IPS-20b (cell line): ENCODE measurements at regions not wholly inside any gene's neighbourhood (a gene's known extent, or its start where the extent isn't known, plus 50 kb on each side); places are given as distances from the start of the nearest gene placed in this dataset.

Experiments used
- H3K27ac ChIP-seq: one replicate; pipeline ENCODE4 v1.5.1; 2013; ENCODE audit warnings: low read length
- H3K27me3 ChIP-seq: 2 replicates; pipeline ENCODE4 v1.6.1; 2013; ENCODE audit warnings: mild to moderate bottlenecking, low read length, inconsistent platforms; ENCODE audit not compliant: insufficient read depth
- H3K36me3 ChIP-seq: 2 replicates; pipeline ENCODE4 v1.6.1; 2013; ENCODE audit warnings: low read depth, mild to moderate bottlenecking, inconsistent platforms, low read length, moderate library complexity; ENCODE audit not compliant: insufficient read depth
- H3K4me1 ChIP-seq: 2 replicates; pipeline ENCODE4 v1.6.1; 2013; ENCODE audit warnings: mild to moderate bottlenecking, control low read depth, inconsistent platforms, low read length, moderate library complexity; ENCODE audit not compliant: insufficient read depth
- H3K4me3 ChIP-seq: 2 replicates; pipeline ENCODE4 v1.5.1; 2013; ENCODE audit warnings: mild to moderate bottlenecking, low read length, inconsistent platforms
- H3K9ac ChIP-seq: 2 replicates; pipeline ENCODE4 v1.6.1; 2013; ENCODE audit warnings: low read depth, mild to moderate bottlenecking, inconsistent platforms, low read length, moderate library complexity
- H3K9me3 ChIP-seq: 2 replicates; pipeline ENCODE4 v1.6.1; 2013; ENCODE audit warnings: mild to moderate bottlenecking, low read depth, low read length, inconsistent platforms; ENCODE audit not compliant: insufficient read depth

DNA sequence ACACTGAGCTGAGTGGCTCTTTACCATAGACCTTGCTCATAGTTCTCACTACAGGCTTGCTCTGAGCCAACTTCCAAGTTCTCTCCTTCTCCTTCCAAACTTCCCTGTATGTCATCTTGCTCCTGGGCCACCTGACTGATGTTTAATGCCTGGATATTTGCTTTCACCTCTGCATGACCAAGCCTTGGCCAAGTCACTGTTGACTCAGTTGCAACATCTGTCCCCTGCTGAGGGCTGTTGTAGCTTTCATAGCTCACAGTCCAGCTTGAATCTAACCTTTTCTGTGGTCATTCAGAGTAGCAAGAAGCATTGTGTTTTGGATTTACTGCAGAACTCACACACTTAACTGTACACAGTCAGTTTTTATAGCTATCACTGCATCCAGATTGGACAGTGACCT lies 171.8 kb upstream of the ROPN1 start:
- no peaks in the 10 kb centered on the region for H3K9me3 ChIP-seq
- no peak overlapping the region for H3K27ac ChIP-seq
- no peaks in the 10 kb centered on the region for H3K27me3 ChIP-seq
- no peak overlapping the region for H3K9ac ChIP-seq
- no peak overlapping the region for H3K4me3 ChIP-seq
- H3K4me1 ChIP-seq, result peaks cover 6% of the 10 kb centered on the region
- no peaks in the 10 kb centered on the region for H3K36me3 ChIP-seq

DNA sequence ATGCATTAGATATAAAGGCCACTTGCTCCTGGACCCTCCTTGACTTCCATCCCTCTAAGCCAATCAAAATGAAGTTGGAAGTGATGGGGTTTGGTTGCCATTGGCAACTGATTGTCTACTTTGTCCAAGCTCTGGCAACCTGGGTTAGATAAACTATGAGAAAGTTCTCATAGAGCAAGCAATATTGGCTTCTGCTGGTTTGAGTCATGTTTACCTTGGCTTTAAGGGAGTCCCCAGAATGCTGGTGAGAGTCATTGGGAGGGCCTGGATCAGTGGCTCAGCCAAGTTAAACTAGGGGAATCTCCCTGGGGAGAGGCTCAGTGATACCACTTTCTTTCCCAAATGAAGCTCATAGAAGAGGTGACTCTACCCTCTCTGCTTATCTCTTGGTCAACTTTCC lies 176.3 kb upstream of the ROPN1 start:
- no peak overlapping the region for H3K9ac ChIP-seq
- H3K4me1 ChIP-seq, result no peaks in the 10 kb centered on the region
- no peaks in the 10 kb centered on the region for H3K36me3 ChIP-seq
- no peaks in the 10 kb centered on the region for H3K9me3 ChIP-seq
- no peaks in the 10 kb centered on the region for H3K27me3 ChIP-seq
- H3K27ac ChIP-seq, result no peak overlapping the region
- H3K4me3 ChIP-seq, result no peak overlapping the region

DNA sequence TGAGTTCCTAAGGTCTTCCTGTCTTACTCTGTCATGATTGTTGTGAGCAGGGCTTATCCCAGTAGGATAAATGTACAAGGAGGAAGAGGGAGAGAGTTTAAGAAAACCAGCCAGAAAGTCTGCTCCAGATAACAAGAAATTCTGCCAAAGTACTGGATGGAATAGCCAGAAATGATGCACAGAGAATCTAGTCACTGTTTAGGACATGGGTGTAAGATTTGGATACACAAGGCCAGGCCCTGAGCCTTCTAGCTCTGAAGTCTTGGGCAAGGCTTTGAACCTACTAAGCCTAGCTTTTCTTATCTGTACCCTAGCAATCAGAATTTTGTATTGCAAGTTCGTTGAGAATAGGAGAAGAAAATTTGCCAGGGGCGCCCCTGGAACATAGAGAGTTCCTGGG lies 180.4 kb upstream of the ROPN1 start:
- H3K4me1 ChIP-seq, result no peaks in the 10 kb centered on the region
- no peak overlapping the region for H3K27ac ChIP-seq
- H3K4me3 ChIP-seq, result no peak overlapping the region
- no peaks in the 10 kb centered on the region for H3K36me3 ChIP-seq
- H3K9ac ChIP-seq, result no peak overlapping the region
- H3K27me3 ChIP-seq, result no peaks in the 10 kb centered on the region
- no peaks in the 10 kb centered on the region for H3K9me3 ChIP-seq

DNA sequence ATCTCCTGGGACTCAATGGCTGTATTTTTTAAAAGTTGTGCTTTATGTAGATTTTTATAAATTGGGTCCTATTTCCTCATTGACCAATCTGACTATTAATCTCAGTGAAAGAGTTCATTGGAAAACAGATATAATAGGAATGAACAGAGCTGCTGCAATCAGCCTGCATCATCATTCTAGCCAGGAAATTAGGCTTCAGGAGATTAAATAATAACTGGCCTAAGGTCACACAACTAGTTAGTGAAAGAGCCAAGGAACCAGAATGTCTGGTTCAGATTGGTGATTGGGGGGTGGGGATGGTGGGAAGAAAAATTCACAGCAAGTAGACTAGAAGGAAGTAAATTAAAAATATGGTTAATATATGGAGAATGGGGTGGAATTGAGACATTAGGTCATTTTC lies 180.9 kb upstream of the ROPN1 start:
- Histone ChIP-seq H3K4me3 (no peak overlapping the region), H3K27ac (no peak overlapping the region), H3K27me3 (no peaks in the 10 kb centered on the region), H3K4me1 (no peaks in the 10 kb centered on the region), H3K9me3 (no peaks in the 10 kb centered on the region), H3K36me3 (no peaks in the 10 kb centered on the region), H3K9ac (no peak overlapping the region)

DNA sequence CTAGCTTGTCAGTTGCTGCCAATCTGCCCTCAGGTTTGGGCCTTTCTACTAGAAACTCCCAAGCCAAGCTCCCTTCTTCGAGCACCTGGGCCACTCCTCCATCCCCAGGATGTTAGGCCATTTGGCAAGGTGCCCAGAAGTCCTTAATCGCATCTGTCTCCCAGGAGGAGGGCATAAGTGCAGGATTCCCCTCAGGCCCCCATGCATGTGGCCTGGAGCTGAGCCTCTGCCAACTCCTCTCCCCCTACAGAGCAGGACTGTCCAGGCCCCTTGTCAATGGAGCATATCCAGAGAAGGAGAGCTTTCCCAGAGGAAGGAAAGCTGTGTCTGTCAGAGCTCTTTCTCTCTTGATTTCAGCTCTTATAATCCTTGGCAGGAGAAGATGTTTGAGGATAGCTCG lies 182.6 kb upstream of the ROPN1 start:
- no peaks in the 10 kb centered on the region for H3K36me3 ChIP-seq
- H3K4me3 ChIP-seq, result no peak overlapping the region
- H3K4me1 ChIP-seq, result no peaks in the 10 kb centered on the region
- no peaks in the 10 kb centered on the region for H3K27me3 ChIP-seq
- H3K9me3 ChIP-seq, result no peaks in the 10 kb centered on the region
- H3K9ac ChIP-seq, result no peak overlapping the region
- no peak overlapping the region for H3K27ac ChIP-seq

DNA sequence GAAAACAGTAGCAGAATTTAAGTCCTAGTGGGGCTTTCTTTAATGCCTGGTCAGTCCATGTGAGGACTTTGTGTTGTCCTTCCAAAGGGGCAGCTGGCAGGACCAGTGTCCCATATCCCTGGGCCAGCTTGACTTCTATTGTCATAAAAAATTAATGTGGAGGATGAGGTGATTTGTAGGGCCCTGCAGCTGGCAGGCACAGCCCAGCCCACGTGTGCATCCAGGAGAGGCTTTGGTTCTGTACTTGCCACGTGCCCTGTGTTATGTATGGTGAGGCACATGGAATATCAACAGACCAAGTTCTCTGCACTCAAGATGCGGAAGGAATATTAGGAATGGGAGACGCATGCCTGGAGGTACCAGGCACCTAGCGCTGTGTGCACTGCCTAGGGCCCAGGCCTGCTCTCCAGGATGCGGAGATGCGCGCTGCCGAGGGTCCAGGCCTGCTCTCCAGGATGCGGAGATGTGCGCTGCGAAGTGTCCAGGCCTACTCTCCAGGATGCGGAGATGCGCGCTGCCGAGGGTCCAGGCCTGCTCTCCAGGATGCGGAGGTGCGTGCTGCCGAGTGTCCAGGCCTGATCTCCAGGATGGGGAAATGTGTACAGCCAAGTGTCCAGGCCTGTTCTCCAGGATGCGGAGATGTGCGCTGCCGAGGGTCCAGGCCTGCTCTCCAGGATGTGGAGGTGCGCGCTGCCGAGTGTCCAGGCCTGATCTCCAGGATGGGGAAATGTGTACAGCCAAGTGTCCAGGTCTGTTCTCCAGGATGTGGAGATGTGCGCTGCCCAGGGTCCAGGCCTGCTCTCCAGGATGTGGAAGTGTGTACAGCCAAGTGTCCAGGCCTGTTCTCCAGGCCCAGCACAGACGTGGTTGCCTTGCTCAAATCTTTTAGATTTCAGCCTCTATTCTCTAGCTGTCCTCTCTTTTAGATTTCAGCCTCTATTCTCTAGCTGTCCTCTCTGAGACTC lies 183.3 kb upstream of the ROPN1 start:
- Histone ChIP-seq H3K9ac (no peak overlapping the region), H3K4me3 (no peak overlapping the region), H3K27me3 (no peaks in the 10 kb centered on the region), H3K4me1 (no peaks in the 10 kb centered on the region), H3K36me3 (no peaks in the 10 kb centered on the region), H3K9me3 (no peaks in the 10 kb centered on the region), H3K27ac (no peak overlapping the region)

DNA sequence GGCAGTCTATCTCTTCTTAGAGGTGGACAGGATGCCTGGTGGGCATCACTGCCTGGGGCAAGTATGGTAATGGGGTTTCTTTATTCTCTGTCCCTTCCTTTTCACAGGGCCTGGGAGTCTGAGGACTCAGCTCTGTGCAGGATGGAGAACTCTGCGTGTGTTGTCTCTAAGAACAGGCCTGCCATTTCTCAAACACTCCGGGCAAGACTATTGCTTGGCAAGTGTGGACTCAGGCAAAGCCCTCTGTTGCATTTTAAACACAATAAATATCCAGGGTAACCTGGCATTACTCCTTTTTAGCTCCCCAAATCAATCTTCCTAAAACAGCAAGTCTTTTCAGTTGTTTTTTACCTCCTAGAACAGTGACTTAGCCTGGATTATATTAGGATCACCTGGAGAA lies 185.1 kb upstream of the ROPN1 start:
- H3K4me3 ChIP-seq, result no peak overlapping the region
- no peak overlapping the region for H3K27ac ChIP-seq
- H3K4me1 ChIP-seq, result no peaks in the 10 kb centered on the region
- H3K36me3 ChIP-seq, result no peaks in the 10 kb centered on the region
- H3K9ac ChIP-seq, result no peak overlapping the region
- H3K27me3 ChIP-seq, result no peaks in the 10 kb centered on the region
- H3K9me3 ChIP-seq, result no peaks in the 10 kb centered on the region

DNA sequence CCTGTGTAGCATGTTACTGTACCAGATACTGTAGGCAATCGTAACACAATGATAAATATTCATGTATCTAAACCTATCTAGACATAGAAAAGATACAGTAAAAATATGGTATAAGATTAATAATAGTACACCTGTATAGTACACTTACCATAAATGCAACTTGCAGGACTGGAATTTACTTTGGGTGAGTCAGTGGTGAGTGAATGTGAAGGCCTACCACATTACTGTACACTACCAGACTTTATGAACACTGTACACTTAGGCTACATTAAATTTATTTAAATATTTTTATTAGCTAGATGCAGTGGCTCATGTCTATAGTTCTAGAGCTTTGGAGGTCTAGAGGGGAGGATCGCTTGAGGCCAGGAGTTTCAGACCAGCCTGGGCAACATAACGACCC lies 186.6 kb upstream of the ROPN1 start:
- Histone ChIP-seq H3K36me3 (no peaks in the 10 kb centered on the region), H3K9ac (no peak overlapping the region), H3K4me3 (no peak overlapping the region)

DNA sequence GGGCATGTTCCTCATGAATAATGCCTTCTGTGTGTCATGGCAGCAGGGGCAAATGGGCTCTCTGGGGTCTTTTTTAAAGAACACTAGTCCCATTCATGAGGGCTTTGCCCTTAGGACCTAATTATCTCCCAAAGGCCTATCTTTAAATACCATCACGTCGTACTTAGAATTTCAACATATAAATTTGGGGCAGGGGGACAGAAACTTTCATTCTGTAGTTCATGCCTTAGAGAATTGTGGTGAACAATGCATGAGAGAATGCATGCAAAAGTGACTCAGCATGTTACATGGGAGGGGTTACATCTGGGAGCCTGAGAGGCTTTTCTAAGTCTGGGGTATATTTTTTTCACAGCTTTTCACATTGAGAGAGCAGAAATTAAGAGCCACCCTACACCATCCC lies 208.5 kb upstream of the ROPN1 start:
- H3K9me3 ChIP-seq, result no peaks in the 10 kb centered on the region
- H3K27ac ChIP-seq, result no peak overlapping the region
- H3K9ac ChIP-seq, result no peak overlapping the region
- no peaks in the 10 kb centered on the region for H3K36me3 ChIP-seq
- H3K4me3 ChIP-seq, result no peak overlapping the region
- H3K27me3 ChIP-seq, result no peaks in the 10 kb centered on the region
- peaks cover 5% of the 10 kb centered on the region; the same call in 1 of the 2 replicates for H3K4me1 ChIP-seq

More for the DNA sequence above, 186.6 kb upstream of the ROPN1 start:
- H3K27me3 ChIP-seq, result no peaks in the 10 kb centered on the region
- H3K27ac ChIP-seq, result no peak overlapping the region
- no peaks in the 10 kb centered on the region for H3K9me3 ChIP-seq
- H3K4me1 ChIP-seq, result no peaks in the 10 kb centered on the region

DNA sequence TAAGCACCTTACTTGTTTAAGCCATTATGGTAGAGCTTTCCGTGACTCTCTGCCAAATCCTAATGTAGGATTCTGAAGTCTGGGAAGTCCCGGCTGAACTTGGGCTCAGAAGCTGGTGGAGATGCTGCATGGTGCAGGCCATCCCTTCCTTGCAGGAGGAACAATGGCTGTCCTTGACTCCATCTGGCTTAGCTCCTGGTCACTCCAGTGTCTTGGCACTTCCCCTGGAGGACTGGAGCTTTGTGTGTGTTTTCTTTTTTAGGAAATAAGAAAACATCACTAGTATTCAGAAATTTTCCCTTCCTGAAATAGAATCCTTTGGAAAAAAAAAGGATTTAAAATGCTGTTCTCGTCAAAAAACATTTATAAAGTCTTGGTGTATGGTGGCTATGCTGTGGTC lies 209.3 kb upstream of the ROPN1 start:
- Histone ChIP-seq H3K36me3 (no peaks in the 10 kb centered on the region), H3K27me3 (no peaks in the 10 kb centered on the region), H3K4me3 (no peak overlapping the region), H3K27ac (no peak overlapping the region), H3K9me3 (no peaks in the 10 kb centered on the region), H3K9ac (no peak overlapping the region), H3K4me1 (peaks cover 5% of the 10 kb centered on the region; the same call in 1 of the 2 replicates)

DNA sequence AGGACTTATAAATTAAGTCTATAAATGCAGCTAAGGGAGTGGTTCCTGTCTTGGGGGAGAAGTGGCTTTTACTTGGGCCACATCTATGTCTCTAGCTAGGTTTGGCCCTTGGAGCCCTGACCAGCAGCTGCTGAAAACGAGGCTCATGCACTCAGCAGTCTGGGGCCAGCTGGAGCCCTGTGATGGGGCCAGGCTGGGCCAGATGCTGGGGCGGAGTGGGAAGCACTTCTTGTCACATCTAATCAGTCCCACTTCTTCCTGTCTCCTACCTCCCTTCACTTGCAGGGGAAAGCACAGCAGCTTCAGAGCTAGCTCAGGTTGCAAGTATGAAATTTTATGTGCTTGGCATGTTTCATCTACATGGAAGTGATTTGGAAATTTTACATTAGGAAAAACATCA lies 209.9 kb upstream of the ROPN1 start:
- Histone ChIP-seq H3K27ac (no peak overlapping the region), H3K9ac (no peak overlapping the region), H3K9me3 (no peaks in the 10 kb centered on the region), H3K4me3 (no peak overlapping the region), H3K27me3 (no peaks in the 10 kb centered on the region), H3K4me1 (peaks cover 5% of the 10 kb centered on the region; the same call in 1 of the 2 replicates), H3K36me3 (no peaks in the 10 kb centered on the region)

DNA sequence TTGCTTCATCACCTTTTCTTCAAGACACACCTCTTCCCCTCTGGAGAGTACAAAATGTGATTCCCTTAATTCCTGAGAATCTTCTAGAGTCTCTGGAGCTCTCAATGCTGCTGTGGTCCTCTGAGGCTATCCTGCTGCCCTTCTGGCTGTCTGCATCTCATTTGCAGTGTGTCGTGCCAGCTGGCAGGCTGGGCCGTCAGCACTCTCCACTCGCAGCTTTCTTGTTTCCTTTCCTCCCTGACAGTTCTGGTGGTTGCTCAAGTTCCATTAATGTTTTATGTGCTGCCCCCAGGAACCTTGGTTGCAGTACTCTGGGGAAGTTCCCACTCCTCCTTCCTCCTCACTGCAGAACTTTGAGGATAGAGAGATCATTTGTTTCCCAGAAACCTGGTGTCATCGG lies 210.8 kb upstream of the ROPN1 start:
- H3K27ac ChIP-seq, result no peak overlapping the region
- H3K9ac ChIP-seq, result no peak overlapping the region
- H3K36me3 ChIP-seq, result no peaks in the 10 kb centered on the region
- no peaks in the 10 kb centered on the region for H3K9me3 ChIP-seq
- peaks cover 5% of the 10 kb centered on the region; the same call in 1 of the 2 replicates for H3K4me1 ChIP-seq
- no peak overlapping the region for H3K4me3 ChIP-seq
- no peaks in the 10 kb centered on the region for H3K27me3 ChIP-seq
